Chondrocyte (in vitro differentiated cells): ENCODE measurements at regions not wholly inside any gene's neighbourhood (a gene's known extent, or its start where the extent isn't known, plus 50 kb on each side); places are given as distances from the start of the nearest gene placed in this dataset.

Source experiments
- DNase-seq: peaks from one replicate; pipeline ENCODE4 v3.0.0; 2021; ENCODE audit warnings: mixed read lengths, low spot score
- H3K27ac Mint-ChIP-seq: one replicate; pipeline ENCODE4 v1.8.0; 2021; ENCODE audit warnings: mild to moderate bottlenecking, moderate library complexity, mixed read lengths; ENCODE audit not compliant: unreplicated experiment
- H3K27me3 Mint-ChIP-seq: 2 replicates; pipeline ENCODE4 v1.8.0; 2021; ENCODE audit warnings: low read depth, mixed read lengths
- H3K36me3 Mint-ChIP-seq: 2 replicates; pipeline ENCODE4 v1.8.0; 2021; ENCODE audit warnings: low read depth, mixed read lengths
- H3K4me1 Mint-ChIP-seq: 2 replicates; pipeline ENCODE4 v1.8.0; 2021; ENCODE audit warnings: low read depth, mild to moderate bottlenecking, mixed read lengths
- H3K4me3 Mint-ChIP-seq: one replicate; pipeline ENCODE4 v1.8.0; 2021; ENCODE audit warnings: mild to moderate bottlenecking, moderate library complexity, mixed read lengths; ENCODE audit not compliant: unreplicated experiment
- H3K9me3 Mint-ChIP-seq: 2 replicates; pipeline ENCODE4 v1.8.0; 2021; ENCODE audit warnings: low read depth, mixed read lengths
- CTCF ChIP-seq: fragments of 200-600 bp; sonication (generic); IDR thresholded peaks from 2 replicates; pipeline ENCODE4 v1.5.0; 2021; ENCODE audit warnings: antibody characterized with exemption, mild to moderate bottlenecking, moderate library complexity

- peaks cover 7% of the 10 kb centered on the region for H3K27me3 Mint-ChIP-seq
- H3K4me1 Mint-ChIP-seq: no peaks in the 10 kb centered on the region
- H3K9me3 Mint-ChIP-seq: peaks cover 8% of the 10 kb centered on the region
- no peak for TF ChIP-seq CTCF
- H3K4me3 Mint-ChIP-seq: no peak overlapping the region
- no peak for DNase-seq
- no peak overlapping the region for H3K27ac Mint-ChIP-seq
- peaks cover 4% of the 10 kb centered on the region for H3K36me3 Mint-ChIP-seq
Observed at GRCh38 chr5:36521219-36521618, 85.2 kb upstream of the SLC1A3 start.

GRCh38 chr5:36521838-36522745 is 84.3 kb upstream of the SLC1A3 start:
- DNase-seq: no peak
- no peak for TF ChIP-seq CTCF
- Mint-ChIP-seq H3K4me3 (no peak overlapping the region), H3K27me3 (peaks cover 7% of the 10 kb centered on the region), H3K4me1 (no peaks in the 10 kb centered on the region), H3K27ac (no peak overlapping the region), H3K9me3 (peaks cover 8% of the 10 kb centered on the region), H3K36me3 (peaks cover 4% of the 10 kb centered on the region)

- Mint-ChIP-seq H3K4me1 (no peaks in the 10 kb centered on the region), H3K9me3 (peaks cover 8% of the 10 kb centered on the region), H3K27ac (no peak overlapping the region), H3K4me3 (no peak overlapping the region), H3K36me3 (peaks cover 4% of the 10 kb centered on the region), H3K27me3 (peaks cover 7% of the 10 kb centered on the region)
- TF ChIP-seq CTCF: no peak
- no peak for DNase-seq
Observed at GRCh38 chr5:36522746-36523065, 83.7 kb upstream of the SLC1A3 start.

- peaks cover 4% of the 10 kb centered on the region for H3K27me3 Mint-ChIP-seq
- H3K27ac Mint-ChIP-seq: no peak overlapping the region
- H3K36me3 Mint-ChIP-seq: peaks cover 1% of the 10 kb centered on the region
- TF ChIP-seq CTCF: no peak
- no peak overlapping the region for H3K4me3 Mint-ChIP-seq
- peaks cover 3% of the 10 kb centered on the region for H3K9me3 Mint-ChIP-seq
- H3K4me1 Mint-ChIP-seq: no peaks in the 10 kb centered on the region
- DNase-seq: no peak
Observed at GRCh38 chr5:36523450-36523849, 83.0 kb upstream of the SLC1A3 start.

GRCh38 chr5:36523926-36524325 is 82.5 kb upstream of the SLC1A3 start:
- Mint-ChIP-seq H3K27ac (no peak overlapping the region), H3K4me3 (no peak overlapping the region), H3K9me3 (no peaks in the 10 kb centered on the region), H3K36me3 (no peaks in the 10 kb centered on the region), H3K27me3 (peaks cover 3% of the 10 kb centered on the region), H3K4me1 (no peaks in the 10 kb centered on the region)
- TF ChIP-seq CTCF: no peak
- DNase-seq: no peak
